SK-N-SH (cell line): ENCODE measurements at regions not wholly inside any gene's neighbourhood (a gene's known extent, or its start where the extent isn't known, plus 50 kb on each side); places are given as distances from the start of the nearest gene placed in this dataset.
"Not testable (repeated sequence)": the region's sequence is repeated elsewhere in the genome, so short reads cannot be mapped to it uniquely, and the experiment has no call there.

Experiments
- CTCF ChIA-PET: fragments of 300-600, 350-600 bp; formaldehyde crosslinking; extraction: SDS; loops from one replicate; lab custom pipeline; 2021; lab: Yijun Ruan, JAX
- POLR2A ChIA-PET: fragments of 350-600 bp; sonication (Branson Sonifier 250); formaldehyde crosslinking; extraction: SDS; loops from one replicate; lab custom pipeline; 2020; ENCODE audit warnings: antibody characterized with exemption, inconsistent platforms; lab: Yijun Ruan, JAX
- DNase-seq: peaks from one replicate; pipeline ENCODE4 v3.0.0; 2012
- H2AFZ ChIP-seq: fragments of 200-600 bp; sonication (generic); 2 replicates; pipeline ENCODE4 v1.8.1; 2016; ENCODE audit warnings: antibody characterized with exemption, mild to moderate bottlenecking, low read depth
- H3F3A ChIP-seq: fragments of 200-600 bp; sonication (generic); replicated peaks from 2 replicates; pipeline ENCODE3; 2016; ENCODE audit warnings: antibody characterized with exemption, mild to moderate bottlenecking; ENCODE audit not compliant: insufficient read depth
- H3K27ac ChIP-seq, 2 experiments: fragments of 200-500 bp in 1 of 2; fragments of 200-600 bp in 1 of 2; sonication (Bioruptor generic) in 1 of 2; sonication (generic), shearing (Covaris generic) in 1 of 2; 2 replicates each; pipeline versions ENCODE4 v1.5.1 to v1.6.1; 2014 to 2016; ENCODE audit warnings: low read depth in 2 of 2, inconsistent platforms in 1 of 2, low read length in 1 of 2, mild to moderate bottlenecking in 1 of 2, mixed read lengths in 1 of 2
- H3K27me3 ChIP-seq: fragments of 200-600 bp; sonication (generic), shearing (Covaris generic); 2 replicates; pipeline ENCODE4 v1.6.1; 2016; ENCODE audit warnings: mixed run types; ENCODE audit not compliant: insufficient read depth
- H3K36me3 ChIP-seq, 2 experiments: fragments of 200-500 bp in 1 of 2; fragments of 200-600 bp in 1 of 2; sonication (Bioruptor generic) in 1 of 2; sonication (generic) in 1 of 2; replicated peaks in 1 of 2; 2 replicates each; pipeline versions ENCODE3 to v1.5.1; 2014 to 2016; ENCODE audit warnings: low read length in 1 of 2, mild to moderate bottlenecking in 1 of 2; ENCODE audit not compliant: insufficient read depth in 2 of 2, control insufficient read depth in 1 of 2
- H3K4me1 ChIP-seq, 2 experiments: fragments of 200-500 bp in 1 of 2; fragments of 200-600 bp in 1 of 2; sonication (Bioruptor generic) in 1 of 2; sonication (generic), shearing (Covaris generic) in 1 of 2; 2 replicates each; pipeline versions ENCODE4 v1.5.1 to v1.6.1; 2014 to 2016; ENCODE audit warnings: low read depth in 1 of 2, low read length in 1 of 2, mixed run types in 1 of 2; ENCODE audit not compliant: insufficient read depth in 2 of 2, control insufficient read depth in 1 of 2
- H3K4me2 ChIP-seq: fragments of 200-600 bp; sonication (generic), shearing (Covaris generic); 2 replicates; pipeline ENCODE4 v1.6.1; 2017; ENCODE audit warnings: mixed run types
- H3K4me3 ChIP-seq, 2 experiments: fragments of 200-500 bp in 1 of 2; fragments of 200-600 bp in 1 of 2; sonication (Bioruptor generic) in 1 of 2; sonication (generic), shearing (Covaris generic) in 1 of 2; 2 replicates each; pipeline versions ENCODE4 v1.5.1 to v1.8.1; 2014 to 2016; ENCODE audit warnings: low read depth in 2 of 2, inconsistent platforms in 1 of 2, low read length in 1 of 2, mild to moderate bottlenecking in 1 of 2, mixed read lengths in 1 of 2, moderate library complexity in 1 of 2
- H3K79me2 ChIP-seq: fragments of 200-600 bp; sonication (generic); 2 replicates; pipeline ENCODE4 v1.8.1; 2017; ENCODE audit warnings: mild to moderate bottlenecking; ENCODE audit not compliant: insufficient read depth
- H3K9ac ChIP-seq: fragments of 200-600 bp; sonication (generic); 2 replicates; pipeline ENCODE4 v1.6.1; 2017; ENCODE audit warnings: mixed run types
- H3K9me2 ChIP-seq: fragments of 200-600 bp; sonication (generic); 2 replicates; pipeline ENCODE4 v1.6.1; 2017; ENCODE audit warnings: mixed run types
- H3K9me3 ChIP-seq: fragments of 200-600 bp; sonication (generic); 2 replicates; pipeline ENCODE4 v1.6.1; 2017; ENCODE audit warnings: mixed run types, mild to moderate bottlenecking, moderate library complexity
- H4K20me1 ChIP-seq: fragments of 200-600 bp; sonication (generic); 2 replicates; pipeline ENCODE4 v1.6.1; 2017; ENCODE audit warnings: mild to moderate bottlenecking, mixed run types; ENCODE audit not compliant: insufficient read depth
- EP300 ChIP-seq, 2 experiments: IDR thresholded peaks; 2 replicates each; pipeline versions ENCODE4 v1.4.0 to v1.6.1; 2012; ENCODE audit warnings: borderline replicate concordance in 1 of 2, low read depth in 1 of 2, low read length in 1 of 2
- EZH2phosphoT487 ChIP-seq: fragments of 200-600 bp; sonication (generic); IDR thresholded peaks from 2 replicates; pipeline ENCODE4 v1.6.1; 2017; ENCODE audit warnings: low read depth, mixed run types, mild to moderate bottlenecking, antibody characterized with exemption, moderate library complexity, borderline replicate concordance
- FOXJ3 ChIP-seq: sonication (generic); formaldehyde crosslinking; IDR thresholded peaks from 2 replicates; pipeline ENCODE4 v1.5.1; 2020; ENCODE audit warnings: mild to moderate bottlenecking, missing genetic modification reagents
- FOXM1 ChIP-seq: IDR thresholded peaks from 2 replicates; pipeline ENCODE4 v1.4.0; 2012; ENCODE audit warnings: low read depth, mild to moderate bottlenecking
- GABPA ChIP-seq: IDR thresholded peaks from 2 replicates; pipeline ENCODE4 v1.4.0; 2012; ENCODE audit warnings: low read depth, mild to moderate bottlenecking
- GATA2 ChIP-seq: sonication (generic); formaldehyde crosslinking; IDR thresholded peaks from 2 replicates; pipeline ENCODE4 v1.5.0; 2020; ENCODE audit warnings: mild to moderate bottlenecking, missing genetic modification reagents
- JUND ChIP-seq: IDR thresholded peaks from 2 replicates; pipeline ENCODE4 v1.4.0; 2012
- NFIC ChIP-seq: IDR thresholded peaks from 2 replicates; pipeline ENCODE4 v1.4.0; 2012; ENCODE audit warnings: borderline replicate concordance
- RAD21 ChIP-seq: IDR thresholded peaks from 2 replicates; pipeline ENCODE4 v1.6.1; 2012; ENCODE audit warnings: mild to moderate bottlenecking, low read length
- RFX5 ChIP-seq: IDR thresholded peaks from 2 replicates; pipeline ENCODE4 v1.6.1; 2012; ENCODE audit warnings: mild to moderate bottlenecking, improper control_type of control experiment, low read length
- SIN3A ChIP-seq: IDR thresholded peaks from 2 replicates; pipeline ENCODE4 v1.6.1; 2012; ENCODE audit warnings: low read depth, mild to moderate bottlenecking, low read length, moderate library complexity, borderline replicate concordance
- USF1 ChIP-seq: IDR thresholded peaks from 2 replicates; pipeline ENCODE4 v1.4.0; 2012; ENCODE audit warnings: low read depth, borderline replicate concordance
- YY1 ChIP-seq: IDR thresholded peaks from 2 replicates; pipeline ENCODE4 v1.4.0; 2012; ENCODE audit warnings: low read depth, mild to moderate bottlenecking
- ZBTB33 ChIP-seq: IDR thresholded peaks from 2 replicates; pipeline ENCODE4 v1.4.0; 2012; ENCODE audit warnings: low read depth, borderline replicate concordance
- WGBS: methylation state at CpG from one replicate; pipeline ENCODE4 v1.1.6; 2017; ENCODE audit warnings: low lambda C conversion rate; 5-methylcytosine and 5-hydroxymethylcytosine counted together
- TF ChIP-seq, protein P1 (sequence below): fragments of 200-600 bp; sonication (generic); IDR thresholded peaks from 2 replicates; pipeline ENCODE4 v1.6.1; 2017; ENCODE audit warnings: antibody characterized with exemption, mild to moderate bottlenecking, moderate library complexity

DNA sequence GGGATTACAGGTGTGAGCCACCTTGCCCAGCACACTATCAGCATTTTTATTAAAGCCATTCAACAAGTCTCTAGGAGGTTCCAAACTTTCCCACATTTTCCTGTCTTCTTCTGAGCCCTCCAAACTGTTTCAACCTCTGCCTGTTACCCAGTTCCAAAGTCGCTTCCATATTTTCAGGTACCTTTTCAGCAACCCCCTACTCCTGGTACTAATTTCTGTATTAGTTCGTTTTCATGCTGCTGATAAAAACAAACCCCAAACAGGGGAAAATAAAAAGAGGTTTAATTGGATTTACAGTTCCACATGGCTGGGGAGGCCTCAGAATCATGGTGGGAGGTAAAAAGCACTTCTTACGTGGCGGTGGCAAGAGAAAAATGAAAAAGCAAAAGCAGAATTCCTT lies 81.2 kb upstream of the GRIP1 start:
- H3K9me2 ChIP-seq, H3K4me1 ChIP-seq, H4K20me1 ChIP-seq, DNase-seq, H3K79me2 ChIP-seq, H2AFZ ChIP-seq, H3K9me3 ChIP-seq, H3K9ac ChIP-seq, H3K4me2 ChIP-seq, H3F3A ChIP-seq, H3K36me3 ChIP-seq, POLR2A ChIA-PET, H3K4me3 ChIP-seq, H3K27me3 ChIP-seq, H3K27ac ChIP-seq: not testable (repeated sequence)
- CTCF ChIA-PET, result interaction anchor here (1.1 kb wide), 1 partner anchor 101 kb away, joined by 3 read pairs; no protein-coding TSS in a partner anchor
- WGBS, result 13% methylated on average over 4 of the region's 4 CpGs

DNA sequence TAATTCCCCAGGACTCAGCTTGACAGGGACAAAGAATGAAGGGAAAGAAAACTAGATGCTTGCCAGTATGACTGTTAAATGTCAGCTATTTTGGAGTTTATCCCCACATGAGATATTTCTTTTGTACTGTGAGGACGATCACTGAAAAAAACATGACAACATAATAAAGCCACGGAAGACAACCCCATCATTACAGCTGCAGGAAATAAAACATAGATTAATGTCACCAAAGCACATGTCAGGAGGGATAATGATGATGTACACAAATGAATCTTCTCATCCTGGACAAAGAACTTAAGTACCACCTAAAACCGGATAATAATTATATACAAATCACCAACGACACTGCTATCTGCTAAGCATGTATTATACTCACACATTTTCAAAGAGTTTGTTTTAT lies 84.6 kb upstream of the GRIP1 start:
- no peaks in the 10 kb centered on the region for H3K9me3 ChIP-seq
- no peaks in the 10 kb centered on the region for H4K20me1 ChIP-seq
- H3K36me3 ChIP-seq, result no peaks in the 10 kb centered on the region
- TF ChIP-seq EP300 (IDR thresholded peaks at IDR 0.05; ENCODE audit: borderline replicate concordance in 1 of 2, low read depth in 1 of 2, low read length in 1 of 2), result no peak
- TF ChIP-seq, all 33 proteins: peak for 0
- no peak overlapping the region for H2AFZ ChIP-seq
- no peak for DNase-seq
- no peaks in the 10 kb centered on the region for H3K79me2 ChIP-seq
- no peaks in the 10 kb centered on the region for H3K4me1 ChIP-seq
- H3K9me2 ChIP-seq, result no peaks in the 10 kb centered on the region
- no peaks in the 10 kb centered on the region for H3K27me3 ChIP-seq
- no peak overlapping the region for H3K4me2 ChIP-seq
- WGBS, result 26% methylated on average over 4 of the region's 4 CpGs
- H3F3A ChIP-seq, result no peaks in the 10 kb centered on the region
- CTCF ChIA-PET, result no interaction called here
- POLR2A ChIA-PET, result no interaction called here
- H3K27ac ChIP-seq, result no peak overlapping the region
- H3K4me3 ChIP-seq, result no peak overlapping the region
- H3K9ac ChIP-seq, result no peak overlapping the region

GRCh38 chr12:66765204-66765603 lies 86.3 kb upstream of the GRIP1 start:
- Histone ChIP-seq H3K9me2 (no peaks in the 10 kb centered on the region), H3K27ac (no peak overlapping the region), H3K9me3 (no peaks in the 10 kb centered on the region), H3F3A (no peaks in the 10 kb centered on the region), H2AFZ (no peak overlapping the region), H3K4me2 (no peak overlapping the region), H3K36me3 (no peaks in the 10 kb centered on the region), H3K9ac (no peak overlapping the region), H3K4me1 (no peaks in the 10 kb centered on the region), H3K4me3 (no peak overlapping the region), H3K79me2 (no peaks in the 10 kb centered on the region), H3K27me3 (no peaks in the 10 kb centered on the region), H4K20me1 (no peaks in the 10 kb centered on the region)
- 0% methylated on average over 1 of the region's 1 CpG for WGBS
- CTCF ChIA-PET, result no interaction called here
- POLR2A ChIA-PET, result no interaction called here
- TF ChIP-seq EZH2phosphoT487 (no peak), NFIC (no peak), USF1 (no peak), RFX5 (no peak), ZBTB33 (no peak), GABPA (no peak), YY1 (no peak), FOXM1 (no peak), JUND (no peak), FOXJ3 (CRISPR knock-in tag) (no peak), EP300 (IDR thresholded peaks at IDR 0.05; ENCODE audit: borderline replicate concordance in 1 of 2, low read depth in 1 of 2, low read length in 1 of 2) (no peak), RAD21 (no peak), GATA2 (CRISPR knock-in tag) (no peak), SIN3A (no peak)
- TF ChIP-seq, protein P1, sequence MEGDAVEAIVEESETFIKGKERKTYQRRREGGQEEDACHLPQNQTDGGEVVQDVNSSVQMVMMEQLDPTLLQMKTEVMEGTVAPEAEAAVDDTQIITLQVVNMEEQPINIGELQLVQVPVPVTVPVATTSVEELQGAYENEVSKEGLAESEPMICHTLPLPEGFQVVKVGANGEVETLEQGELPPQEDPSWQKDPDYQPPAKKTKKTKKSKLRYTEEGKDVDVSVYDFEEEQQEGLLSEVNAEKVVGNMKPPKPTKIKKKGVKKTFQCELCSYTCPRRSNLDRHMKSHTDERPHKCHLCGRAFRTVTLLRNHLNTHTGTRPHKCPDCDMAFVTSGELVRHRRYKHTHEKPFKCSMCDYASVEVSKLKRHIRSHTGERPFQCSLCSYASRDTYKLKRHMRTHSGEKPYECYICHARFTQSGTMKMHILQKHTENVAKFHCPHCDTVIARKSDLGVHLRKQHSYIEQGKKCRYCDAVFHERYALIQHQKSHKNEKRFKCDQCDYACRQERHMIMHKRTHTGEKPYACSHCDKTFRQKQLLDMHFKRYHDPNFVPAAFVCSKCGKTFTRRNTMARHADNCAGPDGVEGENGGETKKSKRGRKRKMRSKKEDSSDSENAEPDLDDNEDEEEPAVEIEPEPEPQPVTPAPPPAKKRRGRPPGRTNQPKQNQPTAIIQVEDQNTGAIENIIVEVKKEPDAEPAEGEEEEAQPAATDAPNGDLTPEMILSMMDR, result no peak
- no peak for DNase-seq
